ENCODE measurements at regions not wholly inside any gene's neighbourhood (a gene's known extent, or its start where the extent isn't known, plus 50 kb on each side); places are given as distances from the start of the nearest gene placed in this dataset.

- Mint-ChIP-seq H3K27ac (no peak overlapping the region), H3K4me3 (no peak overlapping the region), H3K27me3 (no peaks in the 10 kb centered on the region), H3K9me3 (no peaks in the 10 kb centered on the region), H3K36me3 (ENCODE audit: low read depth) (no peaks in the 10 kb centered on the region), H3K4me1 (ENCODE audit: low read depth) (no peaks in the 10 kb centered on the region)
- intact Hi-C loops (cut with DNase I, micrococcal nuclease): loop anchor here in 1 of 2 experiments (5.0 kb wide), 1 partner anchor 51 kb away; no protein-coding TSS in a partner anchor
- TF ChIP-seq CTCF (IDR thresholded peaks at IDR 0.05): no peak
- Histone ChIP-seq H3K9me3 (ENCODE audit: control insufficient read depth in 1 of 2, insufficient read depth in 1 of 2, low read length in 2 of 2) (peaks cover 0 to 8% of the 10 kb centered on the region in 2 experiments), H3K4me3 (ENCODE audit: low read length) (no peak overlapping the region), H3K27ac (ENCODE audit: low read depth in 1 of 2, low read length in 2 of 2) (no peak overlapping the region), H3K36me3 (ENCODE audit: insufficient read depth, low read length) (no peaks in the 10 kb centered on the region), H3K4me1 (ENCODE audit: insufficient read depth, low read length) (no peaks in the 10 kb centered on the region), H3K27me3 (ENCODE audit: control insufficient read depth in 1 of 2, insufficient read depth in 2 of 2, low read length in 2 of 2) (no peaks in the 10 kb centered on the region)
- ATAC-seq (ENCODE audit: poor library complexity) (no peak), DNase-seq (no peak)
- CTCF ChIA-PET: no interaction called here
- POLR2A ChIA-PET: no interaction called here
These were observed 722.6 kb downstream of the ARAP2 start for GRCh38 chr4:35521682-35522081.

GRCh38 chr4:35525192-35525978 is 718.9 kb downstream of the ARAP2 start:
- no peaks in the 10 kb centered on the region for H3K27me3 ChIP-seq (ENCODE audit: control insufficient read depth in 1 of 2, insufficient read depth in 2 of 2, low read length in 2 of 2)
- peak in 2 of 14 experiments; percentile 4 to 18 for DNase-seq
- no peak overlapping the region for H3K27ac Mint-ChIP-seq
- H3K4me1 ChIP-seq (ENCODE audit: insufficient read depth, low read length): no peaks in the 10 kb centered on the region
- H3K36me3 Mint-ChIP-seq (ENCODE audit: low read depth): no peaks in the 10 kb centered on the region
- no peaks in the 10 kb centered on the region for H3K9me3 Mint-ChIP-seq
- peaks cover 0 to 8% of the 10 kb centered on the region in 2 experiments for H3K9me3 ChIP-seq (ENCODE audit: control insufficient read depth in 1 of 2, insufficient read depth in 1 of 2, low read length in 2 of 2)
- H3K4me1 Mint-ChIP-seq (ENCODE audit: low read depth): no peaks in the 10 kb centered on the region
- no peak overlapping the region for H3K4me3 Mint-ChIP-seq
- intact Hi-C loops (cut with DNase I, micrococcal nuclease): no loop called here
- no peaks in the 10 kb centered on the region for H3K36me3 ChIP-seq (ENCODE audit: insufficient read depth, low read length)
- no peaks in the 10 kb centered on the region for H3K27me3 Mint-ChIP-seq
- ChIA-PET POLR2A (no interaction called here), CTCF (no interaction called here)
- no peak overlapping the region for H3K27ac ChIP-seq (ENCODE audit: low read depth in 1 of 2, low read length in 2 of 2)
- no peak overlapping the region for H3K4me3 ChIP-seq (ENCODE audit: low read length)
- no peak for TF ChIP-seq CTCF (IDR thresholded peaks at IDR 0.05)
- no peak for ATAC-seq (ENCODE audit: poor library complexity)

GRCh38 chr4:35526456-35526855 is 717.9 kb downstream of the ARAP2 start:
- Histone ChIP-seq H3K27me3 (ENCODE audit: control insufficient read depth in 1 of 2, insufficient read depth in 2 of 2, low read length in 2 of 2) (no peaks in the 10 kb centered on the region), H3K4me1 (ENCODE audit: insufficient read depth, low read length) (no peaks in the 10 kb centered on the region), H3K4me3 (ENCODE audit: low read length) (no peak overlapping the region), H3K36me3 (ENCODE audit: insufficient read depth, low read length) (no peaks in the 10 kb centered on the region), H3K9me3 (ENCODE audit: control insufficient read depth in 1 of 2, insufficient read depth in 1 of 2, low read length in 2 of 2) (peaks cover 0 to 8% of the 10 kb centered on the region in 2 experiments), H3K27ac (ENCODE audit: low read depth in 1 of 2, low read length in 2 of 2) (no peak overlapping the region)
- Mint-ChIP-seq H3K4me1 (ENCODE audit: low read depth) (no peaks in the 10 kb centered on the region), H3K4me3 (no peak overlapping the region), H3K36me3 (ENCODE audit: low read depth) (no peaks in the 10 kb centered on the region), H3K9me3 (no peaks in the 10 kb centered on the region), H3K27me3 (no peaks in the 10 kb centered on the region), H3K27ac (no peak overlapping the region)
- POLR2A ChIA-PET: no interaction called here
- no peak for TF ChIP-seq CTCF (IDR thresholded peaks at IDR 0.05)
- DNase-seq: no peak
- CTCF ChIA-PET: no interaction called here
- no peak for ATAC-seq (ENCODE audit: poor library complexity)
- intact Hi-C loops (cut with DNase I, micrococcal nuclease): no loop called here
